H1 (cell line): ENCODE measurements at regions not wholly inside any gene's neighbourhood (a gene's known extent, or its start where the extent isn't known, plus 50 kb on each side); places are given as distances from the start of the nearest gene placed in this dataset.

ENCODE experiments used
- CTCF ChIA-PET: fragments of 300-600 bp; sonication (Branson Sonifier 250); formaldehyde crosslinking; loops from one replicate; lab custom pipeline; 2021; ENCODE audit not compliant: partially characterized antibody; lab: Charles Lee
- POLR2A ChIA-PET: fragments of 300-600 bp; sonication (Branson Sonifier 250); formaldehyde crosslinking; loops from one replicate; lab custom pipeline; 2021; ENCODE audit warnings: inconsistent platforms; ENCODE audit not compliant: partially characterized antibody; lab: Charles Lee
- DNase-seq, 2 experiments: peaks; one replicate each; pipeline versions ENCODE4 v3.0.0 to v3.0.0-alpha.2; 2010 to 2022; ENCODE audit warnings: low spot score in 2 of 2, low read depth in 1 of 2, mixed read lengths in 1 of 2
- FAIRE-seq: peaks from 2 replicates; lab custom pipeline; 2011; peaks lifted over from hg19 to GRCh38; lab: Jason Lieb, UNC
- H2AFZ ChIP-seq: 2 replicates; pipeline ENCODE4 v1.8.1; 2012; ENCODE audit warnings: low read length, inconsistent platforms
- H2AK5ac ChIP-seq: 2 replicates; pipeline ENCODE4 v1.6.1; 2013; ENCODE audit warnings: low read depth, low read length
- H2BK120ac ChIP-seq: replicated peaks from 2 replicates; pipeline ENCODE3; 2013; ENCODE audit warnings: low read depth, low read length, inconsistent platforms
- H2BK12ac ChIP-seq: 2 replicates; pipeline ENCODE4 v1.6.1; 2013; ENCODE audit warnings: low read depth, low read length
- H2BK15ac ChIP-seq: 2 replicates; pipeline ENCODE4 v1.6.1; 2013; ENCODE audit warnings: low read length
- H2BK20ac ChIP-seq: 2 replicates; pipeline ENCODE4 v1.6.1; 2013; ENCODE audit warnings: low read length
- H2BK5ac ChIP-seq: 2 replicates; pipeline ENCODE4 v1.6.1; 2013; ENCODE audit warnings: low read depth, low read length
- H3K14ac ChIP-seq: 2 replicates; pipeline ENCODE4 v1.6.1; 2013; ENCODE audit warnings: inconsistent platforms; ENCODE audit not compliant: insufficient read length
- H3K18ac ChIP-seq: 2 replicates; pipeline ENCODE4 v1.6.1; 2013; ENCODE audit warnings: low read length; ENCODE audit errors: extremely low read depth
- H3K23ac ChIP-seq: 2 replicates; pipeline ENCODE4 v1.6.1; 2013; ENCODE audit warnings: inconsistent platforms; ENCODE audit not compliant: insufficient read length
- H3K23me2 ChIP-seq: 2 replicates; pipeline ENCODE4 v1.6.1; 2013; ENCODE audit warnings: low read depth, low read length
- H3K27ac ChIP-seq: 2 replicates; pipeline ENCODE4 v1.6.1; 2011; ENCODE audit warnings: low read depth, low read length, inconsistent platforms
- H3K27me3 ChIP-seq, 4 experiments: replicated peaks in 1 of 4; 1 replicate in 1 of 4; 2 replicates in 3 of 4; pipeline versions ENCODE4 v1.6.1 to v1.8.1; 2011 to 2013; ENCODE audit warnings: low read length in 3 of 4, mild to moderate bottlenecking in 3 of 4, inconsistent platforms in 2 of 4, mixed read lengths in 2 of 4, moderate library complexity in 1 of 4; ENCODE audit not compliant: control insufficient read depth in 3 of 4, insufficient read depth in 3 of 4; ENCODE audit errors: extremely low read depth in 1 of 4
- H3K36me3 ChIP-seq, 4 experiments: 2 replicates each; pipeline versions ENCODE4 v1.6.1 to v1.8.1; 2011 to 2013; ENCODE audit warnings: mild to moderate bottlenecking in 4 of 4, low read length in 3 of 4, moderate library complexity in 2 of 4, control low read depth in 1 of 4, inconsistent platforms in 1 of 4; ENCODE audit not compliant: insufficient read depth in 4 of 4, control insufficient read depth in 2 of 4
- H3K4ac ChIP-seq: replicated peaks from 2 replicates; pipeline ENCODE3; 2013; ENCODE audit warnings: low read length, low read depth, mixed read lengths, inconsistent platforms; ENCODE audit not compliant: insufficient read length
- H3K4me1 ChIP-seq, 4 experiments: replicated peaks in 1 of 4; 1 replicate in 1 of 4; 2 replicates in 3 of 4; pipeline versions ENCODE4 v1.6.1 to v1.8.1; 2011 to 2013; ENCODE audit warnings: low read length in 3 of 4, inconsistent platforms in 2 of 4, mixed read lengths in 1 of 4; ENCODE audit not compliant: insufficient read depth in 4 of 4, control insufficient read depth in 3 of 4
- H3K4me2 ChIP-seq, 2 experiments: 2 replicates each; pipeline versions ENCODE4 v1.6.1 to v1.8.1; 2011 to 2013; ENCODE audit warnings: low read depth in 2 of 2, low read length in 2 of 2, control low read depth in 1 of 2, inconsistent platforms in 1 of 2, mild to moderate bottlenecking in 1 of 2; ENCODE audit not compliant: insufficient read depth in 1 of 2
- H3K4me3 ChIP-seq, 4 experiments: fragments of 200-600, 300-600 bp in 1 of 4; sonication (generic), shearing (Covaris generic), sonication (Bioruptor Twin) in 1 of 4; 2 replicates each; pipeline versions ENCODE4 v1.5.1 to v1.8.1; 2011 to 2016; ENCODE audit warnings: low read length in 4 of 4, low read depth in 3 of 4, control low read depth in 2 of 4, inconsistent platforms in 2 of 4, mild to moderate bottlenecking in 2 of 4, mixed read lengths in 1 of 4, moderate library complexity in 1 of 4; ENCODE audit not compliant: insufficient read depth in 2 of 4; ENCODE audit errors: extremely low read depth in 1 of 4
- H3K56ac ChIP-seq: replicated peaks from 2 replicates; pipeline ENCODE3; 2013; ENCODE audit warnings: low read depth, mild to moderate bottlenecking, mixed read lengths, low read length, inconsistent platforms; ENCODE audit not compliant: insufficient read length
- H3K79me1 ChIP-seq: 2 replicates; pipeline ENCODE4 v1.6.1; 2013; ENCODE audit warnings: low read depth, low read length, control low read depth
- H3K79me2 ChIP-seq, 2 experiments: 2 replicates each; pipeline versions ENCODE4 v1.6.1 to v1.8.1; 2012 to 2013; ENCODE audit warnings: low read length in 2 of 2, mild to moderate bottlenecking in 2 of 2, inconsistent platforms in 1 of 2; ENCODE audit not compliant: insufficient read depth in 2 of 2, control insufficient read depth in 1 of 2
- H3K9ac ChIP-seq, 4 experiments: replicated peaks in 1 of 4; 1 replicate in 1 of 4; 2 replicates in 3 of 4; pipeline versions ENCODE4 v1.6.1 to v1.8.1; 2011 to 2013; ENCODE audit warnings: low read depth in 3 of 4, low read length in 3 of 4, control low read depth in 2 of 4, mild to moderate bottlenecking in 2 of 4, moderate library complexity in 2 of 4, inconsistent platforms in 1 of 4; ENCODE audit errors: extremely low read depth in 1 of 4
- H3K9me3 ChIP-seq, 2 experiments: 2 replicates each; pipeline versions ENCODE4 v1.6.1 to v1.8.1; 2012 to 2013; ENCODE audit warnings: mild to moderate bottlenecking in 2 of 2, moderate library complexity in 2 of 2, control low read depth in 1 of 2, inconsistent platforms in 1 of 2, low read depth in 1 of 2, low read length in 1 of 2, mixed read lengths in 1 of 2; ENCODE audit not compliant: insufficient read depth in 2 of 2
- H4K20me1 ChIP-seq, 2 experiments: replicated peaks in 1 of 2; 2 replicates each; pipeline versions ENCODE3 to v1.8.1; 2011 to 2013; ENCODE audit warnings: inconsistent platforms in 2 of 2, low read length in 2 of 2, mild to moderate bottlenecking in 1 of 2; ENCODE audit not compliant: insufficient read depth in 2 of 2, control insufficient read depth in 1 of 2
- H4K5ac ChIP-seq: 2 replicates; pipeline ENCODE4 v1.6.1; 2013; ENCODE audit warnings: low read length, low read depth, mixed read lengths, inconsistent platforms; ENCODE audit not compliant: insufficient read length
- H4K8ac ChIP-seq: 2 replicates; pipeline ENCODE4 v1.8.0; 2013; ENCODE audit warnings: mild to moderate bottlenecking, moderate library complexity, low read length, inconsistent platforms; ENCODE audit not compliant: insufficient read depth; ENCODE audit errors: extremely low read depth
- H4K91ac ChIP-seq: replicated peaks from 2 replicates; pipeline ENCODE3; 2013; ENCODE audit warnings: low read length, mixed read lengths, inconsistent platforms; ENCODE audit not compliant: insufficient read length
- ATF2 ChIP-seq: IDR thresholded peaks from 2 replicates; pipeline ENCODE4 v1.6.1; 2012; ENCODE audit warnings: low read length, inconsistent platforms
- KDM5A ChIP-seq: fragments of 200-600 bp; IDR thresholded peaks from 2 replicates; pipeline ENCODE4 v1.7.1; 2012; ENCODE audit warnings: mild to moderate bottlenecking, low read length, inconsistent platforms, mixed read lengths
- RNF2 ChIP-seq: fragments of 200-900, 300-1000 bp; sonication (generic); IDR thresholded peaks from 2 replicates; pipeline ENCODE4 v1.7.1; 2016; ENCODE audit warnings: borderline replicate concordance, low read depth, mild to moderate bottlenecking, antibody characterized with exemption, low read length; ENCODE audit not compliant: poor library complexity, severe bottlenecking; ENCODE audit errors: missing control alignments
- WGBS, 2 experiments: shearing (Covaris generic) in 1 of 2; methylation state at CpG; one replicate each; pipeline versions ENCODE4 v1.1.6 to v1.1.7; 2013 to 2015; ENCODE audit warnings: low lambda C conversion rate in 2 of 2, mixed read lengths in 2 of 2, inconsistent platforms in 1 of 2, low coverage in 1 of 2, missing lambda C conversion rate in 1 of 2; ENCODE audit not compliant: insufficient replicate concordance in 2 of 2, insufficient coverage in 1 of 2, insufficient read length in 1 of 2; ENCODE audit errors: extremely low coverage in 1 of 2, missing lambda C conversion rate in 1 of 2; 5-methylcytosine and 5-hydroxymethylcytosine counted together

GRCh38 chr2:45124456-45124855 lies 115.2 kb upstream of the SIX2 start:
- Histone ChIP-seq H3K14ac (no peak overlapping the region), H2BK120ac (no peak overlapping the region), H4K20me1 (no peaks in the 10 kb centered on the region), H3K23ac (no peak overlapping the region), H3K27me3 (no peaks in the 10 kb centered on the region), H3K4ac (no peak overlapping the region), H3K18ac (no peak overlapping the region), H2BK12ac (no peak overlapping the region), H4K91ac (no peak overlapping the region), H2AK5ac (no peak overlapping the region), H3K27ac (no peak overlapping the region), H2BK15ac (no peak overlapping the region), H3K79me2 (no peaks in the 10 kb centered on the region), H3K4me2 (no peak overlapping the region), H3K4me3 (no peak overlapping the region), H3K79me1 (no peaks in the 10 kb centered on the region), H4K8ac (no peak overlapping the region), H2AFZ (no peak overlapping the region), H2BK5ac (no peak overlapping the region), H3K4me1 (no peaks in the 10 kb centered on the region), H3K23me2 (no peaks in the 10 kb centered on the region), H3K36me3 (no peaks in the 10 kb centered on the region), H4K5ac (no peak overlapping the region), H3K56ac (no peak overlapping the region), H3K9me3 (no peaks in the 10 kb centered on the region), H3K9ac (no peak overlapping the region)
- no peak for FAIRE-seq
- DNase-seq: no peak
- 89% methylated on average over 5 of the region's 5 CpGs; no CpG with 5 or more reads in 1 of the 2 experiments for WGBS, 2 experiments
- POLR2A ChIA-PET: no interaction called here
- TF ChIP-seq KDM5A (no peak), RNF2 (no peak), ATF2 (no peak)
- TF ChIP-seq, all 59 proteins: peak for 0
- CTCF ChIA-PET: no interaction called here
- no peak overlapping the region for H2BK20ac ChIP-seq
